ENCODE measurements at regions not wholly inside any gene's neighbourhood (a gene's known extent, or its start where the extent isn't known, plus 50 kb on each side); places are given as distances from the start of the nearest gene placed in this dataset.

GRCh38 chr2:194867328-194867727, 789.7 kb upstream of the SLC39A10 start:
- no peak for TF ChIP-seq ZFX (CRISPR knock-in tag; IDR thresholded peaks at IDR 0.05; ENCODE audit: low read depth)
- no peak for TF ChIP-seq NFKBIZ (CRISPR knock-in tag; IDR thresholded peaks at IDR 0.05)
- TF ChIP-seq U2AF1 (optimal IDR thresholded peaks at IDR 0.05; ENCODE audit: low read depth, low read length): no peak
- no peak for TF ChIP-seq ZNF274 (CRISPR knock-in tag; IDR thresholded peaks at IDR 0.05)
- TF ChIP-seq ZNF431 (CRISPR knock-in tag; IDR thresholded peaks at IDR 0.05; ENCODE audit: borderline replicate concordance, low read depth): no peak
